B cell (primary cell): ENCODE measurements at regions not wholly inside any gene's neighbourhood (a gene's known extent, or its start where the extent isn't known, plus 50 kb on each side); places are given as distances from the start of the nearest gene placed in this dataset.

Source experiments
- ATAC-seq: fragments of 200-7000 bp; cut with Tn5 transposase; one replicate; pipeline ENCODE4 v1.10.0; 2021; ENCODE audit warnings: low read depth, mild to moderate bottlenecking, moderate number of reproducible peaks, moderate library complexity
- CTCF ChIA-PET: fragments of 350-600 bp; sonication (Branson Sonifier 250); formaldehyde crosslinking; loops from one replicate; lab custom pipeline; 2021; ENCODE audit warnings: antibody characterized with exemption, inconsistent platforms; lab: Charles Lee
- POLR2A ChIA-PET: fragments of 350-600 bp; sonication (Branson Sonifier 250); formaldehyde crosslinking; loops from one replicate; lab custom pipeline; 2021; ENCODE audit warnings: antibody characterized with exemption; lab: Charles Lee
- DNase-seq: peaks from one replicate; pipeline ENCODE4 v3.0.0; 2013
- H2AFZ ChIP-seq: 2 replicates; pipeline ENCODE4 v1.6.1; 2012; ENCODE audit warnings: mild to moderate bottlenecking, low read depth, low read length; ENCODE audit not compliant: insufficient read depth, poor library complexity, severe bottlenecking
- H3K27ac ChIP-seq, 2 donors: 1 replicate in 1 of 2; 2 replicates in 1 of 2; pipeline ENCODE4 v1.5.1; 2012 to 2013; ENCODE audit warnings: low read length in 2 of 2, mild to moderate bottlenecking in 2 of 2, moderate library complexity in 1 of 2
- H3K27me3 ChIP-seq, 4 experiments: fragments of 200-600 bp in 1 of 4; sonication (generic) in 1 of 4; replicated peaks in 1 of 4; 1 replicate in 2 of 4; 2 replicates in 2 of 4; pipeline versions ENCODE4 v1.6.1 to v1.7.0; 2013 to 2016; ENCODE audit warnings: low read length in 3 of 4, mild to moderate bottlenecking in 2 of 4, mixed read lengths in 1 of 4, moderate library complexity in 1 of 4; ENCODE audit not compliant: insufficient read depth in 4 of 4, control insufficient read depth in 3 of 4; ENCODE audit errors: control extremely low read depth in 1 of 4
- H3K36me3 ChIP-seq, 2 experiments: replicated peaks in 1 of 2; 1 replicate in 1 of 2; 2 replicates in 1 of 2; pipeline versions ENCODE4 v1.6.1 to v1.7.1; 2013; ENCODE audit warnings: low read length in 1 of 2; ENCODE audit not compliant: insufficient read depth in 2 of 2, control insufficient read depth in 1 of 2; ENCODE audit errors: control extremely low read depth in 1 of 2, extremely low read depth in 1 of 2
- H3K4me1 ChIP-seq, 2 donors: fragments of 200-600 bp in 1 of 2; sonication (generic) in 1 of 2; 1 replicate in 1 of 2; 2 replicates in 1 of 2; pipeline versions ENCODE4 v1.5.1 to v1.6.1; 2013 to 2017; ENCODE audit warnings: low read length in 2 of 2; ENCODE audit not compliant: control insufficient read depth in 2 of 2, insufficient read depth in 2 of 2
- H3K4me2 ChIP-seq: replicated peaks from 2 replicates; pipeline ENCODE3; 2012; ENCODE audit warnings: mild to moderate bottlenecking, low read depth, low read length; ENCODE audit not compliant: poor library complexity, severe bottlenecking
- H3K4me3 ChIP-seq, 5 experiments: fragments of 200-600 bp in 1 of 5; sonication (generic) in 1 of 5; 1 replicate in 3 of 5; 2 replicates in 2 of 5; pipeline versions ENCODE4 v1.5.1 to v1.7.0; 2011 to 2016; ENCODE audit warnings: low read length in 4 of 5, mild to moderate bottlenecking in 4 of 5, low read depth in 2 of 5, control low read depth in 1 of 5, moderate library complexity in 1 of 5; ENCODE audit not compliant: insufficient read depth in 1 of 5; ENCODE audit errors: control extremely low read depth in 1 of 5, extremely low read depth in 1 of 5
- H3K79me2 ChIP-seq: fragments of 200-600 bp; sonication (generic); one replicate; pipeline ENCODE4 v1.6.0; 2016; ENCODE audit warnings: low read length; ENCODE audit not compliant: control insufficient read depth, insufficient read depth
- H3K9ac ChIP-seq: fragments of 200-600 bp; sonication (generic); 2 replicates; pipeline ENCODE4 v1.6.1; 2017; ENCODE audit warnings: mild to moderate bottlenecking, low read length, moderate library complexity
- H3K9me3 ChIP-seq, 3 donors: one replicate each; pipeline versions ENCODE4 v1.6.1 to v1.7.1; 2013; ENCODE audit warnings: low read length in 2 of 3; ENCODE audit not compliant: control insufficient read depth in 2 of 3, insufficient read depth in 1 of 3; ENCODE audit errors: control extremely low read depth in 1 of 3
- H4K20me1 ChIP-seq: 2 replicates; pipeline ENCODE4 v1.6.0; 2012; ENCODE audit warnings: mild to moderate bottlenecking, low read length; ENCODE audit not compliant: insufficient read depth, control insufficient read depth, poor library complexity, severe bottlenecking
- H3K27ac Mint-ChIP-seq: one replicate; pipeline ENCODE4 v1.8.0; 2021; ENCODE audit warnings: mixed read lengths
- H3K27me3 Mint-ChIP-seq: one replicate; pipeline ENCODE4 v1.8.0; 2021; ENCODE audit warnings: mixed read lengths
- H3K4me1 Mint-ChIP-seq: one replicate; pipeline ENCODE4 v1.8.0; 2021; ENCODE audit warnings: mixed read lengths
- H3K4me3 Mint-ChIP-seq: one replicate; pipeline ENCODE4 v1.8.0; 2021; ENCODE audit warnings: mixed read lengths
- H3K9me3 Mint-ChIP-seq: one replicate; pipeline ENCODE4 v1.8.0; 2022; ENCODE audit warnings: mixed read lengths; ENCODE audit not compliant: insufficient read depth
- EZH2 ChIP-seq: IDR thresholded peaks from 2 replicates; pipeline ENCODE4 v1.6.1; 2012; ENCODE audit warnings: borderline replicate concordance, low read depth, mild to moderate bottlenecking, moderate library complexity, low read length; ENCODE audit not compliant: insufficient read depth, poor library complexity, severe bottlenecking
- WGBS: methylation state at CpG from one replicate; pipeline ENCODE4 v1.1.5; 2013; ENCODE audit warnings: missing lambda C conversion rate; ENCODE audit not compliant: insufficient coverage; 5-methylcytosine and 5-hydroxymethylcytosine counted together
- intact Hi-C: fragments of 100-400 bp; cut with micrococcal nuclease; formaldehyde crosslinking; loops from one replicate; pipeline ENCODE4 v1.10.0; 2022
- TF ChIP-seq, protein P1 (sequence below): fragments of 200-600 bp; IDR thresholded peaks from one replicate; pipeline ENCODE4 v1.8.0; 2022; ENCODE audit warnings: antibody characterized with exemption, mild to moderate bottlenecking

DNA sequence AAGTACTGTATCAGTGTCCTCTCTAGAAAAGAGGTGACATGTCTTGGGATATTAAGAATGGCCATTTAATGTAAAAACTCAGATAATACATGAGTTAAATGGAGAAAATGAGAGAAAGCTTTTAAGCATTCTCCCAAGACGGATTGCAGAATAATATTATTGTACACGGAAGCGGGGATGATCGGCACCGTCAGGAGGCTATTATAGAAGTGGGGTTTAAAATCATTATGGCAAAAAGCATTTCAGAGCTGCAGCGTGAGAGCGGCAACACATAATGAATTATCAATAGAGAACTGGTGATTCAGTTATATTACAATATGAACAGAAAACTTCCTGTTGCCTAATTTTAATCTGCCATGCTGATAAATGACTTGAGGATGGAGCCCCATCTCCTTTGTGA is 261.7 kb upstream of the IRX3 start:
- no peak for DNase-seq
- Mint-ChIP-seq H3K4me3 (no peak overlapping the region), H3K27me3 (no peaks in the 10 kb centered on the region), H3K4me1 (no peaks in the 10 kb centered on the region), H3K27ac (no peak overlapping the region), H3K9me3 (peaks cover 2% of the 10 kb centered on the region)
- H3K79me2 ChIP-seq = no peaks in the 10 kb centered on the region
- no CpG with 5 or more reads among the region's 7 CpGs for WGBS
- no peak overlapping the region for H2AFZ ChIP-seq
- H3K4me1 ChIP-seq = no peaks in the 10 kb centered on the region
- no peak overlapping the region for H3K27ac ChIP-seq
- POLR2A ChIA-PET = no interaction called here
- H3K4me3 ChIP-seq = no peak overlapping the region
- TF ChIP-seq, protein P1, sequence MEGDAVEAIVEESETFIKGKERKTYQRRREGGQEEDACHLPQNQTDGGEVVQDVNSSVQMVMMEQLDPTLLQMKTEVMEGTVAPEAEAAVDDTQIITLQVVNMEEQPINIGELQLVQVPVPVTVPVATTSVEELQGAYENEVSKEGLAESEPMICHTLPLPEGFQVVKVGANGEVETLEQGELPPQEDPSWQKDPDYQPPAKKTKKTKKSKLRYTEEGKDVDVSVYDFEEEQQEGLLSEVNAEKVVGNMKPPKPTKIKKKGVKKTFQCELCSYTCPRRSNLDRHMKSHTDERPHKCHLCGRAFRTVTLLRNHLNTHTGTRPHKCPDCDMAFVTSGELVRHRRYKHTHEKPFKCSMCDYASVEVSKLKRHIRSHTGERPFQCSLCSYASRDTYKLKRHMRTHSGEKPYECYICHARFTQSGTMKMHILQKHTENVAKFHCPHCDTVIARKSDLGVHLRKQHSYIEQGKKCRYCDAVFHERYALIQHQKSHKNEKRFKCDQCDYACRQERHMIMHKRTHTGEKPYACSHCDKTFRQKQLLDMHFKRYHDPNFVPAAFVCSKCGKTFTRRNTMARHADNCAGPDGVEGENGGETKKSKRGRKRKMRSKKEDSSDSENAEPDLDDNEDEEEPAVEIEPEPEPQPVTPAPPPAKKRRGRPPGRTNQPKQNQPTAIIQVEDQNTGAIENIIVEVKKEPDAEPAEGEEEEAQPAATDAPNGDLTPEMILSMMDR = no peak
- TF ChIP-seq EZH2 = no peak
- H3K9me3 ChIP-seq = peaks cover 0 to 6% (median 0%) of the 10 kb centered on the region in 3 donors
- no peaks in the 10 kb centered on the region for H3K27me3 ChIP-seq
- CTCF ChIA-PET = no interaction called here
- intact Hi-C loops = no loop called here
- H3K36me3 ChIP-seq = no peaks in the 10 kb centered on the region
- H3K9ac ChIP-seq = no peak overlapping the region
- ATAC-seq = no peak
- H3K4me2 ChIP-seq = no peak overlapping the region
- H4K20me1 ChIP-seq = no peaks in the 10 kb centered on the region

DNA sequence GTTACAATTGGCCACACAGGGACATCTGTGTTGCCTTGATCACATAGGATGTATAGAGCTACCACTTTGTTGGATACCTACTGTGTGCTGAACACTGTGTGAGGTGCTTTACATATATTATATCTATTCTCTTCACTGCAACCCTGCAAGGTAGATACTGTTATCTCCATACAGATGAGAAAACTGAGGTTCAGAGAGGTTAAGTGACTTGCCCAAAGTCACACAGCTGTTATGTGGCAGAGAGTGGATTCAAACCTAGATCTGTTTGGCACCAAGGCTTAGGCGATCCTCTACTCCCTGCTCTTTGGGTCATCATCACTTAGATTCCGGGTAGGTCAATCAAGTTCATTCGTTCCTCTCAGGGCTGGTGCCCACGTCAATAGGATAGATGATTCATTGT is 260.5 kb upstream of the IRX3 start:
- Histone ChIP-seq H3K27ac (no peak overlapping the region), H3K4me2 (no peak overlapping the region), H2AFZ (no peak overlapping the region), H3K9ac (no peak overlapping the region), H3K4me3 (no peak overlapping the region), H4K20me1 (no peaks in the 10 kb centered on the region), H3K4me1 (no peaks in the 10 kb centered on the region), H3K79me2 (no peaks in the 10 kb centered on the region), H3K36me3 (no peaks in the 10 kb centered on the region), H3K27me3 (no peaks in the 10 kb centered on the region), H3K9me3 (peaks cover 0 to 6% (median 0%) of the 10 kb centered on the region in 3 donors)
- peaks cover 2% of the 10 kb centered on the region for H3K9me3 Mint-ChIP-seq
- DNase-seq = no peak
- no peak for ATAC-seq
- ChIA-PET CTCF (no interaction called here), POLR2A (no interaction called here)
- WGBS = 81% methylated on average over 2 of the region's 4 CpGs
- intact Hi-C loops = no loop called here
- no peaks in the 10 kb centered on the region for H3K4me1 Mint-ChIP-seq
- TF ChIP-seq, protein P1 = no peak
- no peak for TF ChIP-seq EZH2
- H3K27me3 Mint-ChIP-seq = no peaks in the 10 kb centered on the region
- H3K27ac Mint-ChIP-seq = no peak overlapping the region
- no peak overlapping the region for H3K4me3 Mint-ChIP-seq
